ENCODE measurements at regions not wholly inside any gene's neighbourhood (a gene's known extent, or its start where the extent isn't known, plus 50 kb on each side); places are given as distances from the start of the nearest gene placed in this dataset.

DNA sequence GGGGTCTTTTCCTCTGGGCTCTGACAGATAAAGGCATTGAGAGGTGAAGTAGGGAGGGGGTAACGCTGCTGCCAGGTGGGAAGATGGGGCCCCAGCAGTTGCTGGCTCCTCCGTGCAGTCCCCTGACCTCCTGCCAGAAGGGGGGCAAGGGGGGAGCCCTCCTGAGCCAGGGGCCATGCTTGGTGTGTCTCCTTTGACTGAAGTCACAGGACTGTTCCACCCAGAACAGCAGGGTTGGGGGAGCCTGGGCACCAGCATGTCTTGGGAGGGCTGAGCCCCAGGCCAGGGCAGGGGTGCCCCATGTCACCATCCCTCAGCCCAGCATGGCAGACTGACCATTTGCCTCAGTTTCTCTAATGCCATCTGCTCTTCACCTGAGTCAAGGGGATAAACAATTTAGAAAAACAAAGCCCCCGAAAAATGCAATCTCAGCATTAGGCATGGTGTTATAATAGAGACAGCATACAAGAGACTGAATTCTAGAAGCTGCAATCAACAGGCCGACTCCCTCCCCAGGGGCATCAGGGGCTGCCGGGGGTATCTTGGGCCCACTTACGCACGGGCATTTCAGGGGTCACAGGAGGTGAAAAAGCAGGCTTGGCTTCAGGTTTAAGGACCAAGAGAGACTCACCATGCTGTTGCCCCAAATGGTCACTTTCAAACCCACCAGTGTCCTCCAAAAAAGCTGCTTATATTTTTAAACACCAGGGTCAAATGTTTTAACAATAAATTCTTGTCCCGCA lies 108.6 kb upstream of the GPR26 start:
- DNase-seq (ENCODE audit: low read depth), result no peak

DNA sequence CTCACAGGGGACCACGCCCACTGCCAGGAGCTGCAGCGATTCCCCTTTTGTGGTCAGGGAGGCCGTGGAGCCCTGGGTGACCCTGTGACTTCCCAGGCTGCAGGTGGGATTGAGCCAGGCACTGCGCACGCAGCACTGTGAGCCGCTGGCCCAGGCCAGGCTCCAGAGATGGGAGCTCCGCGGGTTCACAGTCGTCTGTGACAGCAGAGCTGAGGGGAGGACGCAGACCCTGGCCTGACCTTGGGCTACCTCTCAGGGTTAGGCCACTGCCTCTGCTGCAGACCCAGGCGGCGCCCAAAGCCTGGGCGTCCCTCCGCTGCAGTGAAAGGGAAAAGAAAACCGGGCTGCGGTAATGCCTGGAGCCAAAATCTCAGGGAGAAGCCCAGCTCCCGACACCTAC lies 107.5 kb upstream of the GPR26 start:
- DNase-seq (ENCODE audit: low read depth), result no peak

DNA sequence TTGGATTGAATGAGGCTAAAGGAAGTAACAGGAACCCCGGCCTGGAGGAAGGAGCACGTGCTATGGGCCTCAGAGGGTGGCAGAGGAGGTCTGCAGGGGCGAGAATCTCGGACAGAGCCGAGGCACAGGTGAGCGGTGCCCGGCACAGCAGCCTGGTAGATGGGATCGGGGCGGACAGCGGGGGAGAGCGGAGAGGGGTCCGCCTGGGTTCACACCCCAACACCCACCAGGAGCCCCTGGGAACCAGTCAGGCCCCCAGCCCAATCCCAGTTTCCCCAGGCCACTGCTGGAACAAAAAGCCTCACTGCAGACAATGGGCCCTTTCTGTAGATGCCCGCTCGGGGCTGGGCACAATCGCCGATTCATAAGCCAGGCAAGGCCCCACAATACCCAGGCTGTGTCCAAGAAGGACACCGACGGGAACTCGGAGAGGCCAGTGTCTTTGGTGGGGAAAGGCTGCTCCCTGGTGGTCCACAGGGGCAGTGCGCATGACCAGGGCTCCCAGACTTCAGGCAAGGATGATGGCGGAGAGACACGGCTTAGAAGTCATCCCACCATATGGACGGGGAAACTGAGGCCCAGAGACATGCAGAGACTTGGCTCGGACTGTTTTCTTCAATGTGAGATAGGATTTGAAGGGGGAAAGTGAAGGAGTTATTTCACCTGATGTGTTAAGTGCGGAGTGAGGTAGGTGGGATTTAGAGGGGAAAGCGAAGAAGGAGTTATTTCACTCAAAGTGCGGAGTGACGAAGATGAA lies 106.9 kb upstream of the GPR26 start:
- DNase-seq (ENCODE audit: low read depth), result peak; percentile 42

DNA sequence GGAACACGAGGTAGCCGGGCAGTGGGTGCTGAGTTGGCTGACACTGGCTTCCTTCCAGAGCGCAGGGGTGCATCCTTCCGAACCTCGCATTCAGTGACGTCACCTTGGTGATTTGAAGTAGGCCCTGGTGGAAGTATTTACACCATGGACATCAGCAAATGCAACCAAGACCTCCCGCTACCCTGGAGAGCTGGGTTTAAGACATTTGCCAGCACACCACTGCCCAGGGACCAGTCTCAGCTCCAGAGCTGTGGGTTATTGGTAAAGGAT lies 106.4 kb upstream of the GPR26 start:
- no peak for DNase-seq (ENCODE audit: low read depth)

DNA sequence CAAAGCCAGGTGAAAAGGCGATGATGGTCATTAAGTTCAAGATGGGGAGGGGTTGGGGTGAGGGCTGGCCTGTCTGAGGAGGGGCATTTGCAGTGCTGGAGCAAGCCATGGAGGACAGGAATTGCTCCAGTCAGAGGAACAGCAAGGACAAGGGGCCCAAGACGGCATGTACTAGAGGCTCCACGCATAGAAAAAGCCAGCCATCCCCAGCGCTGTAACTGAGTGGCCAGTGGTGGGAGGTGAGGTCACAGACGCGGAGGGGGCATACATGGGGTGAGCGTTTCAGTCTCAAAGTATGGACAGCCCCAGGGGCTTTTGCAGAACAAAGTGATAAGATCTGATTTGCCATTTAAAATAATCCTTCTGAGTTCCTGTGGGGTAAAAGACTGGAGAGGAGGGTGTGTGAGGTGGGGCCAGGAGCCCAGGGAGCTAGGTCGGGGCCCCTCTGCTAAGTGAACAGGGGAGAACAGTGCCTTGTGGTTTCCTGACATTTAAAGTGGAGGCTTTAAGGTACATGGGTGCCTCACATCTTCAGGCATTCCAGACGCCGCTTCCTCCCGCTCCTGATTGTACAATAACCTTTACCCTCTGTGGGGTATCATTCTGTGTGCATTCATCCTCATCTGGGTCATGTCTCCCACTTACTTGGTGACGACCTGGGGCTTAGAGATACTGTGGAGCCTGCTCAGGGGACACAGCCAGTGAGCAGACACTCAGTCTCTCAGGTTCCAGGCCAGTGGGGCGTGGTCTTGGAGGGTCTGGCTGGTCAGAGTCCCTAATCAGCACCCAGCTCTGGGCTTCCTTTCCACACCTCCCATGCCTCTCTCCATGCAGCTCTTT lies 105.6 kb upstream of the GPR26 start:
- DNase-seq (ENCODE audit: low read depth), result no peak

DNA sequence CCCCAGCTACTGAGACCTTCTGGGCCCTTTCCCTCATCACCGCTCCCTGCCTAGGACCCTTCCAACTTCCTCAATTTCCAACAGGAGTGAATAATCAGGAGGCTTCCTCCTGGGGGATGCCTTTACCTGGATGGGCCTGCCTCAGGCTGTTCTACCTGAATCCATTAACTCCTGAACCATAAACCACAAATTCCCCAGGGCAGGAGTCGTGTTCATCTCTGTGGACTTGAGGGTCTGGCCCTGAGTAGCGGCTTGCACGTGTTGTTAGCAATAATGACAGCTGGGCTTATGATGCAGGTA lies 105.1 kb upstream of the GPR26 start:
- no peak for DNase-seq (ENCODE audit: low read depth)

DNA sequence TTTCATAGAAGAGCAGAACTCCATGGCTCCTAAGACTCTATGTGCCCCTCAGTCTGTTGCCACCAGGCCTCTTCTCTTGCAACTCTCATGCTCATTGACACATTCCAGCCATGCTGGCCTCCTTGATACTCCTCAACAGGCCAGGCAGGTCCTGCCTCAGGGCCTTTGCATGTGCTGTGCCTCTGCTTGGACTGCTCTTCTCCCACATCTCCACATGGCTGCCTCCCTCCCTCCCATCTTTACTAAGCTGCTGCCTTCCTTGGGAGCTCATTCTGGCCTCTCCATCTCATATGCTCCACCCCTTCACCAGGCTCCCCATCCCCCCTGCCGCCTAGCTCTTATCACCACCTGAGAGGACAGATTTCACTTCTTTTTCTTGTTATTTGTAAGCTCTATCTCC lies 103.8 kb upstream of the GPR26 start:
- DNase-seq (ENCODE audit: low read depth), result no peak

DNA sequence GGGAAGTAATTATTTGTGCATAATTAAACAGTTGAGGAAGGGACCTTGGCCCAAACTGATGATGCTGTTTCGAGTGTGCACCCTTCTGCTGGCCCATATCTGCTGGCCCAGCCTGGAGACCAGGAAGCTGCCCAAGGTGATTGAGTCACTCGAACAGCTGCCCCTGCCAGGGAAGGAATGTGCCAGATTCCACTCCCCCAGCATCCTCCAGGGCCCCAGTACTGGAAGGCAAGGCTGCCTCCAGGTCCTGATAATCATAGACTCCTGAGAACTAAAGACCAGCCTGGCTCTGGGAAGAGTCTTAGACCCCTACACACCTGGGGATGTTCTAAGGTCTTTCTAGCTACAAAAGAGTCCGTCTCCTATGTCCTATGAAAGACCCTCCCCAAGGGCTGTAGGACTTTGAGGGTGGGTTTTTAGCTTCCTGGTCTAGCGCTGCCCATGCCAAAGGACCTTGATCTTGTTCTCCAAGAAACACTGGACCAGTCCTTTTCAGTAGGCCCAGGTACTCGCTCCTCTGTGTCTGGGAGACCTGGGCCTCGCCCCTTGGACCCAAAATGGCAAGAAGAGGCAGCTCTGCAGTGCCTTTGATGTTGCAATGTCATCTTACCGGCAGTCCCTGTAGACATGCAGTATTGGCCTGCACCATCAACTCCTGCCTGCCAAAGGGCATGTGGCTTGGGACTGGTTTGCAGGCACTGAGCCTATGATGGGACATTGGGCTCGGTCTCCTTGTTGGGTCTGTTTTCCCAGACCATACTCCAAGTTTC lies 103.2 kb upstream of the GPR26 start:
- DNase-seq (ENCODE audit: low read depth), result no peak

DNA sequence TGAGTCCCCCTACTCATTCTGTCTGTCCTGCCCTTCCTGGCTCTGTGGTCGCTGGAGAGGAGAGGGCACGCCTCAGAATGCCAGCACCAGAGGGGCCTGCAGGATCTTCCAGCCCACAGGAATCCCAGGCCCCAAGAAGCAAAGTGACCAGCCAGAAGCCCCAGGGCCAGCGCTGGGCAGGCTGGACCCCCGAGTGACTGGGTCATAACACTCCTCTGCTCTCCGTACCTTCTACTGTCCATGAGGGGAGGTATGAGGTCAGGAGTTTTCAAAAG lies 102.6 kb upstream of the GPR26 start:
- DNase-seq (ENCODE audit: low read depth), result no peak

DNA sequence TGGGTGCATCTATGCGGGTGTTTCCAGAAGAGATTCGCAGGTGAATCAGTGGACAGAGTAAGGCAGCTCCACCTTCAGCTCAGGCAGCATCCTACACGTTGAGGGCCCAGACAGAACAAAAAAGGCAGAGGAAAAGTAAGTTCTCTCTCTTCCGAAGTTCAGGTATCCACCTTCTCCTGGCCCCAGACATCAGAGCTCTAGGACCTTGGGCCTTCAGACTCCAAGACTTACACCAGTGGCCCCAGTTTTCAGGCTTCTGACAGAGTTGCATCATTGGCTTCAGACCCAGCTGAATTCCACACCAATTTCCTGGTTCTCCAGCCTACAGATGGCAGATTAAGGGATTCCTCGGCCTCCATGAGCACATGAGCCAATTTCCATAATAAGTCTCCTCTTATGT lies 102.2 kb upstream of the GPR26 start:
- no peak for DNase-seq (ENCODE audit: low read depth)

DNA sequence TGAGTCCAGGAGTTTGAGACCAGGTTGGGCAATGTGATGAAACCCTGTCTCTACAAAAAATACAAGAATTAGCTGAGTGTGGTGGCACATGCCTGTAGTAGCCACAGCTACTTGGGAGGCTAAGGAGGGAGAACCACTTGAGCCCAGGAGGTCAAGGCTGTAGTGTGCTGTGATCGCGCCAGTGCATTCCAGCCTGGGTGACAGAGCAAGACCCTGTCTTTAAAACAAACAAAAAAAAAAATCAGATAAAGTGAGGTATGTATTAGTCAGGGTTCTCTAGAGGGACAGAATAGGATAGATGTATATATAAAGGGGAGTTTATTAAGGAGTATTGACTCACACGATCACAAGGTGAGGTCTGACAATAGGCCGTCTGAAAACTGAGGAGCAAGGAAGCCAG lies 101.5 kb upstream of the GPR26 start:
- DNase-seq (ENCODE audit: low read depth), result no peak

DNA sequence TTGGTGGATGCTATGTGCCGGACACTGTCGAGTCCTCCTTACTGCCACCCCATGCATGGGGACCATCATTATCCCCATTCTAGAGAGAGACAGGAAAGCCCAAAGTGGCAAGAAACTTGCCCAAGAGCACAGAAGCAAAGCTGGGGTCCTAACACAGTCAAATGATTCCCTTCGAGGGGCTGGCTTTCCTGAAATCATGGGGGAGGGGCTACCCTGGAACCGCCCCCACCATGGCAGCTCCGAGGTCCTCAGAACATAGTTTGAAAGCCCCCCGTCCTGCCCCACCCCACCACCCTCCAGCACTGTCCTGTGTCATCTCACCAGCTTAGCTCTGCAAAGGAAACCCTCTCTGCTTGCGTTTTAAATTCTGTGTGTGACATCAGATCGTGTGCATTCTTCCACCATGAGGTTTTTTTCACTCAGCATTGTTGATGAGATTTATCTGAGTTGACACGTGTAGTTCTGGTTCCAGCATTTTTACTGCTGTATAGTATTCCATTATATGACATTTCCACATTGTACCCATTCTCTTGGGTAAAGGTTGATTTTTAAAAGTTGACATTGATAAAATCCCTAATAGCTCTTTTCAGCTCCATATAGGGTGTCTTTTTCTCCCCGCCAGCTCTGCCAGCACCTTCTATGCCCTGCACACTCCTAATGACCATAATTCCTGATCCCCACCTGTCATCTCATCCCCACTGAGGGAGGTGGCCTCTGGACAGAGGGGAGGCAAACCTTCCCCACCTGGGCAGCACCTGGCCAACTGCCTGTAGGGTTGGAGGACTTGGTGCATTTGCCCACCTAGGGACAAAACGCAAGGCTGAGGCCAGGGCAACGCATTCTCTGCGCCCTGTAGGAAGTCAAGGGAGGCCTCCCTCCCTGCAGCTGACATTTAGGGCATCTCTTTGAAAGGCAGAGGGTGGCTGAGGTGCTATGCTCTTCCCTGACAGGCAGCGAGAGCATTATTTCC lies 100.2 kb upstream of the GPR26 start:
- DNase-seq (ENCODE audit: low read depth), result no peak

DNA sequence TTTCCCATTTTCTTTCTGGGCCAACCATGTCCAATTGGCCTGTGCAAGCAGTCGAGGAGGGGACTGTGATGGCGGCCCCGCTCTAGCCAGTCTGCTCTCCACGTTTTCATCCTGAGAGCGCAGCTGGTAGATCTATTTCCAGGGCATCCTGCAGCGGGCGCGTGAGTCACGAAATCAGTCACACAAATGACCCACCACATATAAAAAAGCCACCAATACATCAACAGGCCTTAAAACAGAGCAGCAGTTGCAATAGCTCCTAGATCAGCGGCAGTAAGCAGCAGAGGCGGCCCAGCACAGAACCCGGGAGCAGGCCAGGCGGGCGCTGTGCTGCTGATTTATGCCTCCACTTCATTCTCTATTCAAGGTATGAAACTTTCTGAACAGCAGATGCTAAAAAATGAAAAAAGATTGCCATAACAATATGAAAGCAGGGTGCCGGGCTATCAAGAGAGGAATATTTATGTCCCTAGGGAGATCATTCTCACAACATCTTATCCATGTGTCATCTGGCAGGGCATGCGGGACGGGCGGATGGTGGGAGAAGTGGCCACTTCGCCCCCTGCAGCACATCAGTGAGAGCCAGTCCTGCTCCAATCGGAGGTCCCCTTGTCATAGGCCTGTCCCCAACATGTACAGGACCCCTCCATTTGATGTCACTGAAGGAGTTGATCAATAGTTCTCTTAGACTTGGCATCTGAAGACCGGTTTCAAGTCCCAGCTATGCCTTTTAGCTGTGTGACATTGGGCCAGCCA lies 98.0 kb upstream of the GPR26 start:
- DNase-seq (ENCODE audit: low read depth), result no peak

DNA sequence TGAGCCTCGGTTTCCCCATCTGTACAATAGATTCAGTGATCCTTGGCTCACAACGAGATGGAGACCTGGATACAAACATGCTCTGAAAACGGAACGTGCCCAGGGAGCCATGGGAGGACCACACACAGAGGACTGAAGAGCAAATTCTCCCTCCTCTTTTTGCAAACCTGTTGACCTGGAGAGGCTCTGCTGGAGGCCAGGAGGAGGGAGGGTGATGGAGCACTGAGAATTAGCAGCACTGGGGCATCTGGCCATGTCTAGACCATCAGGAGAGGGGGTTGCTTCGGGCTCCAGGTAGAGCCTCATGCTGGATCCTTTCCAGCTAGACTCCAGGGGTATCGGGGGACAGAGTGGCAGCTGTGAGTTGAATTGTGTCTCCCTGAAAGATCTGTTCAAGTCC lies 97.4 kb upstream of the GPR26 start:
- DNase-seq (ENCODE audit: low read depth), result no peak

DNA sequence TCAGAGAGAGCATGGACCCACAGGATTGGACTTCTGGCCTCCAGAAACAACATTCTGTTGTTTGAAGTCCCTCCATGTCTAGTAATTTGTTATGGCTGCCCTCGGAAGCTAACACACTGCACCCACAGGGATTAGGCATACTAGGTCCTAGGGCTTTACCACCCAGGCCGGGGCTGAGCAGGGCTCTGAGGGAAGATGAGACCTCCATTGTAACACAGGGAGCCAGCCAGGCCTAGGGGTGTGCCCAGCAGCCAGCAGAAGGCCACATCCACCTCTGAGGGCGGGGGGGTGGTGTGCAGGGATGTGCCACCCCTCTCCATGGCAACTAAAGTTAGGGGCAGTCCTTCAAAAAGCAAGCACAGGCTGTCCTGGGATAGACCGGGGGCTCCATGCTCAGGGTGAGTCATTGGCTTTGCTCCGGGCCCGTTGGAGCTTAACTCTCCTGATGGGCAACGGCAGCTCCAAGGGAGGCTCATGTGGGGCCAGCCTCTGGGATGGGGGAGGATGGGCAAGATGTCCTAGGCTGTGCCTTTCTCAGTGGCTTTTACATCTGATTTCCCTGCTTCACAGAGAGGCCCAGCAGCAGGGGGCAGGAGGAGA lies 96.6 kb upstream of the GPR26 start:
- DNase-seq (ENCODE audit: low read depth), result no peak

DNA sequence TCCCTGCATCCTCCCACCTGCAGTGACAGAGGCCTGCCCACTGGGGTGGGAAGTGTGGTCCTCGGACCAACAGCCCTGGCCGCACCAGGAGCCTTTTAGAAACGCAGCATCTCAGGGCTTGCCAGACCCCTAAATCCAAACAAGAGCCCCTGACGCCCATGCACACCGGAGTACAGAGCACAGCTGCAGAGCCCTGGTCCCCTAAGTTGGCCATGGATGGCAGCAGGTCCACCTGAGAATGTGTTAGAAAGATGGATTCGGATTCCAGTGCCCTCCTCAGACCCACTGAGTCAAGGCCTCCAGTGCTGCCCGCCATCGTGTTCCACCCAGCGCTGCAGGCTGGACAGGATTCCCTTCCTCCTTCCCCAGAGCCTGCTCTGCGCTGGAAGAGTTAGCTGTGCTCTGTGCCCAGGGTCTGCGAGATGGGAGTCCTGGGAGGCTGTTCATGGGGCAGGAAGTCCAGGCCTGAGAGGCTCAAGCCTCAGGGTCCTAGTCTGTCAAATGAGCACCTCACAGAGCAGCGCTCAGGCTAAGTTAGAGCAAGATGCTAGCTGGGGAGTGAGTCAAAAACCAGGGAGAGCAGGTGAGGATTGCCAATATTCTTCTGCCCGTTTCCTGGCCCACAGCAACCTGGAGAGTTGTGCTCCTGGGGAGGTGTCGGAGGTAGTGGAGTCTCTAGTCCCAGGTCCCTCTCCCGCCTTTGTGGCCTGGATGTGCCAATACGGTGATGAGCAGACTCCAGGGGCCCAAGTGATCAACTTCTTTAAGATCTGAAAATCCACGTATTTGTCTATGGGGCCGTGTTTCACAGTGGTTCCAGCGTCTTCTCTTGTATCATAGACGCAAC lies 95.9 kb upstream of the GPR26 start:
- no peak for DNase-seq (ENCODE audit: low read depth)

DNA sequence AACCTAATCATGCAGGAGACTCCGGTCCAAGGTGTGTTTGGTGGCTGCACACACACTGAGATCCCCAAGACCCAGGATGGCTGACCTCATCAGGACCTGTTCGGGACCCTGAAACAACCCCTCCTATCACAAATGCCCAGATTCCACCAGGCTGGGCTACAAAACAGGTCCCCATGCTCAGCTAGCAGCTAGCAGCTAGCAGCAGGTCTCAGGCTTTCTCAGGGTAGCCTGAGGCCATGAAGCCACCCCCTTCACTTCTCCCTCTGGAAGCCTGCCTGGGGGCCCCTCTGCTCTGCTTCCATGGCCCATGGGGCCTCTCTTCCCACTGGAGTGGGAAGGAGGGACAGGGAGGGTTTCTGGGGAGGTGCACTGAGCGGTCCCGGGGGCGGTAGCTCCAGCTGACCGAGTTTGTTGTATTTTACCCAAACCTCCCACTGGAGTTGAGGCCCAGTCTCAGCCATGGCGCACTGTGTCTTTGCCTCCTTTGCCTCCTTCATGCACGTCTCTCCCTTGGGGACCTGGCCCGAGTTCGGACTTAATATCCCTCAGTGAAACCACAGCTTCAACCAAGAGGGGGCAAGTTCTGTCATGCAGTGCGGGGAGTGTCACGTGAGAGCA lies 95.1 kb upstream of the GPR26 start:
- no peak for DNase-seq (ENCODE audit: low read depth)

DNA sequence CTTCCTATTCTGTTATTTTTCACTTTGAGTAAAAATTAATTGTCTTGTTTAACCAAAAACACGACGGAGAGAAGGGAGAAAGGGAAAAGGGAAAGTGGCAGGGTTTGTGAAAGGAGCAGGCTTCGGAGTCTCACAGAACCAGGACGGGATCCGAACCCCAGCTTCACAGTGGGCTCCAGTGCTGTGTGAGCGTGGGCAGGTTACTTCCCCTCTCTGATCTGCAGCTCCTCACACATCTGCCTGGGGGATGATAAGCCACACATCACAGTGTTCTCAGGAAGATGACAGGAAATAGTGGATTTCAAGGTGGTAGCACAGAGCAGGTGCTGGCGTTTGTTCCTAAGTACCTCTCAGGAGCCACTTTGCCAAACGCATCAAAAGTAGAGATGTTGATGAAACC lies 94.2 kb upstream of the GPR26 start:
- no peak for DNase-seq (ENCODE audit: low read depth)

All from stimulated activated CD8-positive, alpha-beta memory T cell treated with anti-CD3 and anti-CD28 coated beads, Interleukin-12 subunit alpha, Interleukin-12 subunit beta, amount 100 ng/mL, for 4 hours (primary cell).